DND-41 (cell line): ENCODE measurements at regions not wholly inside any gene's neighbourhood (a gene's known extent, or its start where the extent isn't known, plus 50 kb on each side); places are given as distances from the start of the nearest gene placed in this dataset.

Experiments used
- ATAC-seq: fragments of 200-7000 bp; cut with Tn5 transposase; 3 replicates; pipeline ENCODE4 v1.9.1; 2021; ENCODE audit warnings: low read depth; ENCODE audit not compliant: insufficient read depth
- DNase-seq: peaks from one replicate; pipeline ENCODE4 v3.0.0-alpha.2; 2020
- H2AFZ ChIP-seq: 2 replicates; pipeline ENCODE4 v1.6.0; 2012; ENCODE audit warnings: low read depth, low read length
- H3K27ac ChIP-seq: 2 replicates; pipeline ENCODE4 v1.5.1; 2012; ENCODE audit warnings: low read length, inconsistent platforms
- H3K27me3 ChIP-seq: fragments of 200-600 bp; sonication (generic); 2 replicates; pipeline ENCODE4 v1.6.0; 2012; ENCODE audit warnings: low read length, mild to moderate bottlenecking, inconsistent platforms; ENCODE audit not compliant: insufficient read depth, poor library complexity
- H3K36me3 ChIP-seq: 2 replicates; pipeline ENCODE4 v1.5.1; 2012; ENCODE audit warnings: low read length, inconsistent platforms; ENCODE audit not compliant: insufficient read depth
- H3K4me1 ChIP-seq: 2 replicates; pipeline ENCODE4 v1.5.1; 2012; ENCODE audit warnings: mild to moderate bottlenecking, low read length; ENCODE audit not compliant: insufficient read depth
- H3K4me2 ChIP-seq: 2 replicates; pipeline ENCODE4 v1.6.0; 2012; ENCODE audit warnings: mild to moderate bottlenecking, moderate library complexity, low read length, inconsistent platforms; ENCODE audit not compliant: insufficient read depth
- H3K4me3 ChIP-seq, 2 experiments: fragments of 200-600 bp in 1 of 2; shearing (Covaris generic) in 1 of 2; 2 replicates each; pipeline ENCODE4 v1.5.1; 2012 to 2016; ENCODE audit warnings: inconsistent platforms in 2 of 2, low read length in 2 of 2, mild to moderate bottlenecking in 2 of 2, low read depth in 1 of 2, moderate library complexity in 1 of 2
- H3K79me2 ChIP-seq: 2 replicates; pipeline ENCODE4 v1.6.0; 2012; ENCODE audit warnings: low read length, inconsistent platforms; ENCODE audit not compliant: insufficient read depth
- H3K9ac ChIP-seq: 2 replicates; pipeline ENCODE4 v1.6.0; 2012; ENCODE audit warnings: low read depth, mild to moderate bottlenecking, inconsistent platforms, low read length, moderate library complexity
- H3K9me3 ChIP-seq: 2 replicates; pipeline ENCODE4 v1.5.1; 2012; ENCODE audit warnings: low read length, moderate library complexity, mild to moderate bottlenecking, inconsistent platforms; ENCODE audit not compliant: insufficient read depth, severe bottlenecking
- H4K20me1 ChIP-seq: 2 replicates; pipeline ENCODE4 v1.6.0; 2012; ENCODE audit warnings: low read length; ENCODE audit not compliant: insufficient read depth
- EZH2 ChIP-seq: IDR thresholded peaks from 3 replicates; pipeline ENCODE4 v1.6.1; 2012; ENCODE audit warnings: borderline replicate concordance, low read depth, mild to moderate bottlenecking, moderate library complexity, low read length, inconsistent platforms; ENCODE audit not compliant: severe bottlenecking
- TF ChIP-seq, protein P1 (sequence below): IDR thresholded peaks from 2 replicates; pipeline ENCODE4 v1.5.1; 2012; ENCODE audit warnings: borderline replicate concordance, low read length, moderate library complexity, mild to moderate bottlenecking; ENCODE audit not compliant: poor library complexity, severe bottlenecking; ENCODE audit errors: extremely low read depth

DNA sequence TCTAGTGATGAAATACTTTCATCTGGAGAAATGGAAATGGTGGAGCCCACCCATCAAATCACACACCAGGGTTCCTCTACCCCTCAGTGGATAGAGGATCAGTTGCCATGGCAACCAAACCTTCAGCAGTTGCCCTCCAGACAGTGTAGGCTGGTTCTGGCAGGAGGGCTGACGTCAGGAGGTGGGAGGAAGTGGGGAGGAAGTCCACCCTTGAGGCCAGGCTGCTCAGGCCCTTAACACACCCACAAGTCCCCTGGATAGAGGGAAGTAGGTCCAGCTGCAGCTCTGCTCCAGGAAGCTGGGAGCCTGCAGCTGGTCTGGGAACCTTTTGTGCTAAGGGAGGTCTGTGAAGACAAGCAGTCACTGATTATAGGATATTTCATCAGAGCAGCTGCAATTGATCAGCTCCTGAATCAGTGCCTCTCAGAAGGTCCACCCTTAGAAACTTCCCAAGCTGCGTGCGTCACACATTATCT is 186.6 kb downstream of the MTX2 start:
- Histone ChIP-seq H3K79me2 (no peaks in the 10 kb centered on the region), H3K4me1 (peaks cover 15% of the 10 kb centered on the region), H4K20me1 (no peaks in the 10 kb centered on the region), H3K9me3 (no peaks in the 10 kb centered on the region), H3K4me3 (no peak overlapping the region), H3K27ac (no peak overlapping the region), H2AFZ (no peak overlapping the region), H3K4me2 (no peak overlapping the region), H3K27me3 (no peaks in the 10 kb centered on the region), H3K36me3 (no peaks in the 10 kb centered on the region), H3K9ac (no peak overlapping the region)
- DNase-seq (no peak), ATAC-seq (no peak)
- TF ChIP-seq, protein P1, sequence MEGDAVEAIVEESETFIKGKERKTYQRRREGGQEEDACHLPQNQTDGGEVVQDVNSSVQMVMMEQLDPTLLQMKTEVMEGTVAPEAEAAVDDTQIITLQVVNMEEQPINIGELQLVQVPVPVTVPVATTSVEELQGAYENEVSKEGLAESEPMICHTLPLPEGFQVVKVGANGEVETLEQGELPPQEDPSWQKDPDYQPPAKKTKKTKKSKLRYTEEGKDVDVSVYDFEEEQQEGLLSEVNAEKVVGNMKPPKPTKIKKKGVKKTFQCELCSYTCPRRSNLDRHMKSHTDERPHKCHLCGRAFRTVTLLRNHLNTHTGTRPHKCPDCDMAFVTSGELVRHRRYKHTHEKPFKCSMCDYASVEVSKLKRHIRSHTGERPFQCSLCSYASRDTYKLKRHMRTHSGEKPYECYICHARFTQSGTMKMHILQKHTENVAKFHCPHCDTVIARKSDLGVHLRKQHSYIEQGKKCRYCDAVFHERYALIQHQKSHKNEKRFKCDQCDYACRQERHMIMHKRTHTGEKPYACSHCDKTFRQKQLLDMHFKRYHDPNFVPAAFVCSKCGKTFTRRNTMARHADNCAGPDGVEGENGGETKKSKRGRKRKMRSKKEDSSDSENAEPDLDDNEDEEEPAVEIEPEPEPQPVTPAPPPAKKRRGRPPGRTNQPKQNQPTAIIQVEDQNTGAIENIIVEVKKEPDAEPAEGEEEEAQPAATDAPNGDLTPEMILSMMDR, result no peak
- TF ChIP-seq EZH2, result no peak

DNA sequence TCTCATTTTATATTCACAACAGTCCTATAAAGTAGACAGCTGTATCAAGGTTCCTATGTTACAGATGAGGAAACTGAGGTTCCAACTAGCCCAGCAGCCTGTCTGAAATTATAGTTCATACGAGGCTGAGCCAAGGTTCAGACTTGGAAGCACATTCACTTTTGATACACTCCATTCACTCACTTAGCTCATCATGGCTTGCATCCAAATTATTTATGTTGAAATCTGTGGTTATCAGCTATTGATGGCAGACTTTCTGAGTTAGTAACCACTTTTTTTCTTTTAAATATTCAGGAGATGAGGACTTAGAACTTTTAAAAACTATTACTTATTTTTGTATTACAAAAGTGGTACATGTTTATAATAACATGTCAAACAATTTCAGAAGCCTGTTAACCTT is 188.2 kb downstream of the MTX2 start:
- Histone ChIP-seq H3K9me3 (no peaks in the 10 kb centered on the region), H3K4me1 (peaks cover 15% of the 10 kb centered on the region), H3K4me2 (no peak overlapping the region), H3K36me3 (no peaks in the 10 kb centered on the region), H3K79me2 (no peaks in the 10 kb centered on the region), H3K9ac (no peak overlapping the region), H3K4me3 (no peak overlapping the region), H3K27ac (no peak overlapping the region), H4K20me1 (no peaks in the 10 kb centered on the region), H2AFZ (no peak overlapping the region), H3K27me3 (no peaks in the 10 kb centered on the region)
- DNase-seq (no peak), ATAC-seq (no peak)
- TF ChIP-seq, protein P1, result no peak
- no peak for TF ChIP-seq EZH2

DNA sequence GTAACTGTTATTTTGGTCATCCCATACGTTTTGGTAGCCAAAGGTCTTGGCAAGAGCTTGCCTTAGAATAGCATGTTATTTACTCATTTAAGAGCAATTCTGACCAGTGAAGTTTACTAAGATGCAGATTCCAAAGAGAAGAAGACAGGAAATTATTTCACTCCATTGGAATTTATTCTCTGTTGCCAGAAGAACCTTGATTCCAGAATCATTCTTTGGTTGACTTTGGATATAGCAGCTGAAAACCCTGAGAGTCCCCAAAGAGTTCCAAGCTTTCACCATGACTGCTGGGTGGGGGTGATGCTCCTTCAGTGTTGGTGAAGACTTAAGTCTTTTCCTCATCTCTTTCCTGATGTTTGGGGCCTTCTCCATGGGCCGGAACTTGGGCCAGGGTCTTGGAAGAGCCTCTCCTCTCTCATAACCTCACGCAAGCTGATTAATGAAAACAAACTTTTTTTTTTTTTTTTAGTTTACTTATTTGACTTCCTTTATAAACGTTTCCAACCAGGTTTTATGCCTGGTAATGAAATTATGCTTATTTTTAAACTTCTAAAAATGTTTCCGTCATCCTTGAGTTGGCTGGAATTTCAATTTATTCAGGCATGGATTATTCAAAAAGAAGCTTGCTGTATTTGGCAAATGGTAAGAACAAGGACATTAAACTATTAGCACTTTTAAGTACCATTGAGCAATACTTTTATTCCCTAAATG is 192.0 kb downstream of the MTX2 start:
- DNase-seq, result no peak

DNA sequence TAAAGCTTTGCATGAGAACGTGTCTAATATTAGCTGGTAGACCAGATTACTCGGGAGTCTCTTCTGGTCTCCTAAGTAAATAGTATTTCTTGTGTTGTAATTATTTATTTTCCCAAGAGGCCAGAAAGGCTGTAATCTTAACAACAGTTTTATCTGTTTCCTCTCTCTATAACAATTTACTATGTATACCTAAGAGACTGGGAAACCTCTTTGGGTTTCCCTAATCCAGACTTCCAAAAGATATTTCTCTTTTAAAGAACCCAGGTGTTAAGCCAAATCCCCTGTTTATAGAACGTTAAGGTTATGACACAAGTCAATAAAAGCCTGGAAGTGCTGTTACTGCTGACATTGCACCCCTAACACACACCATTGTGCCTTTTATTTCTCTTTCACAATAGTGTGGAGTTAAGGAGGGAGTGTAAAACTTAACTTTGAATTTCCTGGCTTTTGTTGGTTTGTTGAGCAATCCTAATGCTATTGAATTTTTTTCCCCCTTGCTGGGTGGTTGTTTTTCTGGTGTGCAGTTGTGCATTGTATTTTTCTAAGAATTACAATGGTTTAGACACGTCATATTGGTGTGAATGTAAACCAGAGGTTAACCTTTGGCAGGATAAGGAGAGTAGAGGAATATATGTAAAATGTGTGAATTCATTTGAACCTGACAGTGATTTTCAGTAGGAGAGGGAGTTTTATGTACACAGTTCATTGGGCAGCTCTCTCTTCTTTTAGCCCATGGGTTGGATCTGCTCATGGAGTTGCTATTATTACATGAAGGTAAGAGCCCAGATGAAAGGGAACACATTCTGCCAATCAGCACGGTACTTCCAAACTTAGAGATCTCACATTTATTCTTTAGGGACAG is 192.8 kb downstream of the MTX2 start:
- Histone ChIP-seq H2AFZ (no peak overlapping the region), H3K27ac (no peak overlapping the region), H3K36me3 (no peaks in the 10 kb centered on the region), H3K27me3 (no peaks in the 10 kb centered on the region), H3K4me2 (no peak overlapping the region), H3K4me1 (no peaks in the 10 kb centered on the region), H3K9me3 (no peaks in the 10 kb centered on the region), H3K4me3 (no peak overlapping the region), H3K79me2 (no peaks in the 10 kb centered on the region), H3K9ac (no peak overlapping the region), H4K20me1 (no peaks in the 10 kb centered on the region)
- DNase-seq (no peak), ATAC-seq (no peak)
- no peak for TF ChIP-seq EZH2
- TF ChIP-seq, protein P1, result no peak

More for the DNA sequence above, 192.0 kb downstream of the MTX2 start:
- H3K4me1 ChIP-seq, result no peaks in the 10 kb centered on the region
- no peaks in the 10 kb centered on the region for H4K20me1 ChIP-seq
- H2AFZ ChIP-seq, result no peak overlapping the region
- no peak overlapping the region for H3K4me2 ChIP-seq
- H3K79me2 ChIP-seq, result no peaks in the 10 kb centered on the region
- H3K9me3 ChIP-seq, result no peaks in the 10 kb centered on the region
- H3K4me3 ChIP-seq, result no peak overlapping the region
- no peak for ATAC-seq
- H3K36me3 ChIP-seq, result no peaks in the 10 kb centered on the region
- H3K27me3 ChIP-seq, result no peaks in the 10 kb centered on the region
- no peak overlapping the region for H3K27ac ChIP-seq
- no peak for TF ChIP-seq EZH2
- no peak overlapping the region for H3K9ac ChIP-seq
